Left ventricle myocardium inferior (tissue), 1 donor: ENCODE measurements at regions not wholly inside any gene's neighbourhood (a gene's known extent, or its start where the extent isn't known, plus 50 kb on each side); places are given as distances from the start of the nearest gene placed in this dataset.

Source experiments
- DNase-seq: peaks from one replicate; pipeline ENCODE4 v3.0.0-alpha.2; 2020
- H3K27ac ChIP-seq: fragments of 200-600 bp; replicated peaks from 2 replicates; pipeline ENCODE4 v1.8.0; 2021
- H3K27me3 ChIP-seq: fragments of 200-600 bp; 2 replicates; pipeline ENCODE4 v1.8.0; 2021; ENCODE audit warnings: low read depth
- H3K36me3 ChIP-seq: fragments of 200-600 bp; 2 replicates; pipeline ENCODE4 v1.8.0; 2021
- H3K4me1 ChIP-seq: fragments of 200-600 bp; 2 replicates; pipeline ENCODE4 v1.8.0; 2021
- H3K4me3 ChIP-seq: fragments of 200-600 bp; 2 replicates; pipeline ENCODE4 v1.8.0; 2021; ENCODE audit warnings: mild to moderate bottlenecking, moderate library complexity
- H3K9me3 ChIP-seq: fragments of 200-600 bp; replicated peaks from 2 replicates; pipeline ENCODE4 v1.8.0; 2021
- intact Hi-C: fragments of 100-400 bp; cut with micrococcal nuclease; formaldehyde crosslinking; loops from one replicate; pipeline ENCODE4 v1.11.0; 2022
- TF ChIP-seq, protein P1 (sequence below): fragments of 200-600 bp; IDR thresholded peaks from 2 replicates; pipeline ENCODE4 v1.8.0; 2021; ENCODE audit warnings: antibody characterized with exemption, mild to moderate bottlenecking, borderline replicate concordance
- donor health status: DM: no; HTN: yes; CAD: no; lungs with severe emphysema.

- Histone ChIP-seq H3K27me3 (no peaks in the 10 kb centered on the region), H3K4me3 (no peak overlapping the region), H3K36me3 (no peaks in the 10 kb centered on the region), H3K27ac (no peak overlapping the region), H3K4me1 (no peaks in the 10 kb centered on the region), H3K9me3 (no peaks in the 10 kb centered on the region)
- DNase-seq: no peak
- TF ChIP-seq, protein P1, sequence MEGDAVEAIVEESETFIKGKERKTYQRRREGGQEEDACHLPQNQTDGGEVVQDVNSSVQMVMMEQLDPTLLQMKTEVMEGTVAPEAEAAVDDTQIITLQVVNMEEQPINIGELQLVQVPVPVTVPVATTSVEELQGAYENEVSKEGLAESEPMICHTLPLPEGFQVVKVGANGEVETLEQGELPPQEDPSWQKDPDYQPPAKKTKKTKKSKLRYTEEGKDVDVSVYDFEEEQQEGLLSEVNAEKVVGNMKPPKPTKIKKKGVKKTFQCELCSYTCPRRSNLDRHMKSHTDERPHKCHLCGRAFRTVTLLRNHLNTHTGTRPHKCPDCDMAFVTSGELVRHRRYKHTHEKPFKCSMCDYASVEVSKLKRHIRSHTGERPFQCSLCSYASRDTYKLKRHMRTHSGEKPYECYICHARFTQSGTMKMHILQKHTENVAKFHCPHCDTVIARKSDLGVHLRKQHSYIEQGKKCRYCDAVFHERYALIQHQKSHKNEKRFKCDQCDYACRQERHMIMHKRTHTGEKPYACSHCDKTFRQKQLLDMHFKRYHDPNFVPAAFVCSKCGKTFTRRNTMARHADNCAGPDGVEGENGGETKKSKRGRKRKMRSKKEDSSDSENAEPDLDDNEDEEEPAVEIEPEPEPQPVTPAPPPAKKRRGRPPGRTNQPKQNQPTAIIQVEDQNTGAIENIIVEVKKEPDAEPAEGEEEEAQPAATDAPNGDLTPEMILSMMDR: no peak
- intact Hi-C loops: no loop called here
Observed at GRCh38 chrX:69237236-69237635, 72.0 kb upstream of the PJA1 start.

DNA sequence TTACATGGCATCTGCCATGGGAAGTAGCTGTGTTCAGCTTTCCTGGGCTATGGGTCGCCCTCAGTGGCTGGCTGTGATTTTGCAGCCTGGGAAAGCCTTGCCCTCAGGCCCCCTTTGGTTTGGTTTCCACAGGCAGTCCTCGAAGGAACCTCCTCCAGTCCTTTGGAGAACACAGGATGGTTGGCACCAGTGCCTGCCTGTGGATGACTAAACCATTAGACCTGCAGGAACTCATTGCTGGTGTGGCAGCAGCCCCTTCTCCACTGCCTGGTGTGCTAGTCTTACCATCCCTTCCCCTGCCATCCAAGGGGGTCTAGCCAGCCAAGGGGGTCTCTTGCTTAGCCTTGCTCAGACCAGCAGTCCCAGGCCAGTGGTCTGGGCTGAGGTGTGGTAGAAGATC, 71.4 kb upstream of the PJA1 start:
- H3K27me3 ChIP-seq: no peaks in the 10 kb centered on the region
- intact Hi-C loops: no loop called here
- TF ChIP-seq, protein P1: no peak
- H3K36me3 ChIP-seq: no peaks in the 10 kb centered on the region
- no peaks in the 10 kb centered on the region for H3K9me3 ChIP-seq
- no peak overlapping the region for H3K4me3 ChIP-seq
- H3K4me1 ChIP-seq: no peaks in the 10 kb centered on the region
- no peak for DNase-seq
- no peak overlapping the region for H3K27ac ChIP-seq

DNA sequence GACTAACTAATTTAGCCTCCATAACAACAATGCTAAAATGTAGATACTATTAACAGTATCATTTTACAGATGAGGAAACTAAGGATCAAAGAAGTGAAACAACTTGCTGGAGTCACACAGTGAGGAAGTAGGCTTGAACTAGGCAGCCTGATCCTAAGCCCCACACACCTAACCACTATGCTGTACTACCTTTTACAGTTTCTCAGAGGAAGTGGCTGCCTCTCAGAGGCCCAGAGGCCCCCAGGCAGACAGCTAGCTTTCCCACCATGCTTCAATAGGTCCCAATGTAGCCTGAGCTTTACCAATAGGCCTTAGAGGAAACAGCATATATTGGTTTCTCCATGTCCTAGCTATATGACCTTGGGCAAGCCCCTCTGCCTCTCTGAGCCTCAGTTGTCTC, 69.4 kb upstream of the PJA1 start:
- no peaks in the 10 kb centered on the region for H3K4me1 ChIP-seq
- no peaks in the 10 kb centered on the region for H3K27me3 ChIP-seq
- no peaks in the 10 kb centered on the region for H3K36me3 ChIP-seq
- DNase-seq: no peak
- H3K9me3 ChIP-seq: no peaks in the 10 kb centered on the region
- H3K4me3 ChIP-seq: no peak overlapping the region
- H3K27ac ChIP-seq: no peak overlapping the region
- TF ChIP-seq, protein P1: no peak
- intact Hi-C loops: no loop called here

- TF ChIP-seq, protein P1: no peak
- Histone ChIP-seq H3K4me1 (no peaks in the 10 kb centered on the region), H3K36me3 (no peaks in the 10 kb centered on the region), H3K4me3 (no peak overlapping the region), H3K27ac (no peak overlapping the region), H3K9me3 (no peaks in the 10 kb centered on the region), H3K27me3 (no peaks in the 10 kb centered on the region)
- intact Hi-C loops: no loop called here
- DNase-seq: no peak
Observed at GRCh38 chrX:69232945-69233344, 67.7 kb upstream of the PJA1 start.

DNA sequence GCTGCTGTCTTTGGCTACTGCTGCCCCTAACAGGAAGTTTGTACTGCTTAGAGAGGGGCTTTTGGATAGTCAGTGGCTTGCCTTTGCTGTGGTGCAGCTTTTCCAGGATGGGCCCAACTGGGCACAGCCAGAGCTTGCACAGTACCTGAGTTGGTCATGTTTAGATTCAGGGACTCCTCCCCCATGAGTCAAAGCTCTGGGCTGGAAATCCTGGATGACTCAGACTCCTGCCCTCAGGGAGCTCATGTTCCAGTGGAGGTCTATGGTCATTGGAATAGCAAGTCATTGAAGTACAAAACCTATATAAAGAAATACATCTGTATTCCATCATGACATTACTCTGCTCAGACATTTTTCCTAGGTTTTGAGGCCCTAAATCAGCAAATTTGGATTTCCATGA, 66.7 kb upstream of the PJA1 start:
- TF ChIP-seq, protein P1: no peak
- no peaks in the 10 kb centered on the region for H3K27me3 ChIP-seq
- intact Hi-C loops: no loop called here
- no peaks in the 10 kb centered on the region for H3K4me1 ChIP-seq
- H3K27ac ChIP-seq: no peak overlapping the region
- H3K4me3 ChIP-seq: no peak overlapping the region
- H3K36me3 ChIP-seq: no peaks in the 10 kb centered on the region
- DNase-seq: no peak
- H3K9me3 ChIP-seq: no peaks in the 10 kb centered on the region

- TF ChIP-seq, protein P1: no peak
- Histone ChIP-seq H3K27ac (no peak overlapping the region), H3K36me3 (no peaks in the 10 kb centered on the region), H3K9me3 (no peaks in the 10 kb centered on the region), H3K4me3 (no peak overlapping the region), H3K4me1 (no peaks in the 10 kb centered on the region), H3K27me3 (no peaks in the 10 kb centered on the region)
- no peak for DNase-seq
- intact Hi-C loops: no loop called here
Observed at GRCh38 chrX:69229436-69229835, 64.2 kb upstream of the PJA1 start.
